Central memory CD8-positive, alpha-beta T cell (primary cell): ENCODE measurements at regions not wholly inside any gene's neighbourhood (a gene's known extent, or its start where the extent isn't known, plus 50 kb on each side); places are given as distances from the start of the nearest gene placed in this dataset.
"Not testable (repeated sequence)": the region's sequence is repeated elsewhere in the genome, so short reads cannot be mapped to it uniquely, and the experiment has no call there.

Source experiments
- ATAC-seq: fragments of 150-1000 bp; cut with Tn5 transposase; replicated peaks from 2 replicates; pipeline ENCODE4 v1.10.0; 2022; ENCODE audit warnings: mild to moderate bottlenecking, moderate FRiP score, moderate number of reproducible peaks; ENCODE audit not compliant: poor library complexity, severe bottlenecking; ENCODE audit errors: extremely low read depth
- DNase-seq, 2 donors: peaks; one replicate each; pipeline ENCODE4 v3.0.0; 2021; ENCODE audit warnings: low spot score in 2 of 2
- H3K27ac Mint-ChIP-seq: one replicate; pipeline ENCODE4 v1.8.0; 2022; ENCODE audit warnings: low read depth, mild to moderate bottlenecking, moderate library complexity, mixed read lengths
- H3K27me3 Mint-ChIP-seq: one replicate; pipeline ENCODE4 v1.8.0; 2022; ENCODE audit warnings: mixed read lengths
- H3K36me3 Mint-ChIP-seq: one replicate; pipeline ENCODE4 v1.8.0; 2022; ENCODE audit warnings: mild to moderate bottlenecking, moderate library complexity, mixed read lengths; ENCODE audit not compliant: insufficient read depth
- H3K4me1 Mint-ChIP-seq: one replicate; pipeline ENCODE4 v1.8.0; 2022; ENCODE audit warnings: mixed read lengths
- H3K4me3 Mint-ChIP-seq: one replicate; pipeline ENCODE4 v1.8.0; 2022; ENCODE audit warnings: mild to moderate bottlenecking, moderate library complexity, mixed read lengths
- H3K9me3 Mint-ChIP-seq: one replicate; pipeline ENCODE4 v1.8.0; 2022; ENCODE audit warnings: mixed read lengths

GRCh38 chr9:85792057-85792456 is 50.3 kb upstream of the AGTPBP1 start:
- not testable (repeated sequence) for H3K4me1 Mint-ChIP-seq, H3K27ac Mint-ChIP-seq, H3K27me3 Mint-ChIP-seq, H3K4me3 Mint-ChIP-seq, H3K36me3 Mint-ChIP-seq, H3K9me3 Mint-ChIP-seq, DNase-seq, ATAC-seq

GRCh38 chr9:85802978-85803695 is 61.4 kb upstream of the AGTPBP1 start:
- not testable (repeated sequence) for H3K27ac Mint-ChIP-seq, H3K27me3 Mint-ChIP-seq, H3K4me3 Mint-ChIP-seq, H3K9me3 Mint-ChIP-seq
- Mint-ChIP-seq H3K4me1 (peaks cover 13% of the 10 kb centered on the region), H3K36me3 (peaks cover 11% of the 10 kb centered on the region)
- DNase-seq (peak; percentile 18 to 20), ATAC-seq (peak; percentile 51)

DNA sequence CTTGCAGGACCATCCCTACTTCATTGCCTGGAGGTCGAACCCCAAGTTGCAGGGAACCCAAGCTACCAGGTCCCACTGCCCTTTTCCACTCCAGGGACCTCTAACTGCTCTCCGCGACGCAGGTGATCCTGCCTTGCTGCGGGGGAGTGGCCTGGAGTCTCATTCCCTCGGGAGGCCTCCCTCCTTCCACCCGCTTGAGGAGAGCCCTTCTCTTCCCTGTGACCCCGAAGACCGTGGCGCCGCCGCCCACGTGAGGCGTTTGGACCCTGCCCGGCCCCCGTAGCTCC is 63.0 kb upstream of the AGTPBP1 start:
- not testable (repeated sequence) for DNase-seq, H3K4me3 Mint-ChIP-seq, H3K9me3 Mint-ChIP-seq, H3K27me3 Mint-ChIP-seq, H3K27ac Mint-ChIP-seq
- peak; percentile 1 for ATAC-seq
- peaks cover 14% of the 10 kb centered on the region for H3K36me3 Mint-ChIP-seq
- peaks cover 18% of the 10 kb centered on the region for H3K4me1 Mint-ChIP-seq

DNA sequence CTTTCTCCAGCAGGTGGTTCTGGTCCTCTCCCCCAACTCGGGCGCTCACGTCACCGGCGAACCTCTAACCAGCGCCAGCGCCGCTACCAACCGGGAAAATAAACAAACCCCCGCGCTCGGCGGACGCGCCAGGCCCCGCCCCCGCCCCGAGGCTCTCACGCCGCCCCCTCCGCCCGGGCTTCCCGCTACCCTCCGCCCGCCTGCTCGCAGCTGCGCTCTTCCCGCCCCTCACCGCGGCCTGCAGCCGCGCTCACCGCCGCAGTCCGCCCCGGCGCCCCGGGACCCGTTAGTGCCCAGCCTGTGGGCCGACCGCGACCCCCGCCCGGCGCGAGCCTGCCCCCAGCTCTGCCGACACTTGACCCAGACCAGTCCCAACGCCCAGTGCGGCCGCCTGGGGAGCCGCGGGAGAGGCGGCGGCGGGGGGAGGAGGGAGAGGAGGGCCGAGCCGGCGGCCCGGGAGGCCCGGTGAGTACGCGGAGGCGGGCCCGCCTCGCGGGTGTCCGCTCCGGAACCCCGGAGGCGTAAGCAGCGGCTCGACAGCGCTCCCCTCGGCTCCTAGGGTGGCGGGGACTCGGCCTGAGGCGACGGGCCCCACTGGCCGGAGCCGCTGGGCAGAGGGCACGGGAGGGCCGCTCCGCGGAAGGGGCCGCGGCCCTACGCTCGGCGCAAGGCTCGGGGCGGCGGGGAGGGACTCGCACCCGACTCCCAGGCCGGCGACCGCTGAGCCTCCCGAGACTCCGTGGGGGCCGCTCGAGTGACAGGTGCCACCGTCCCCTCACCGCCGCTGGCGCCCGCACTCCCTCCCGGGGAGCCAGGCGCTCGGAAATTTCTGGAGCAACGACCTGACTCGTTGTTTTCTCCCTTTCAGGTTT is 63.6 kb upstream of the AGTPBP1 start:
- H3K27me3 Mint-ChIP-seq, H3K9me3 Mint-ChIP-seq, H3K4me3 Mint-ChIP-seq: not testable (repeated sequence)
- DNase-seq (peak; percentile 55 to 66), ATAC-seq (peak; percentile 80)
- Mint-ChIP-seq H3K27ac (peak overlapping the region; percentile 70), H3K36me3 (peaks cover 14% of the 10 kb centered on the region), H3K4me1 (peaks cover 18% of the 10 kb centered on the region)

GRCh38 chr9:85808329-85808728 is 66.6 kb upstream of the AGTPBP1 start:
- H3K9me3 Mint-ChIP-seq, DNase-seq, H3K27ac Mint-ChIP-seq, ATAC-seq, H3K4me3 Mint-ChIP-seq, H3K27me3 Mint-ChIP-seq: not testable (repeated sequence)
- Mint-ChIP-seq H3K4me1 (peaks cover 18% of the 10 kb centered on the region), H3K36me3 (peaks cover 14% of the 10 kb centered on the region)

DNA sequence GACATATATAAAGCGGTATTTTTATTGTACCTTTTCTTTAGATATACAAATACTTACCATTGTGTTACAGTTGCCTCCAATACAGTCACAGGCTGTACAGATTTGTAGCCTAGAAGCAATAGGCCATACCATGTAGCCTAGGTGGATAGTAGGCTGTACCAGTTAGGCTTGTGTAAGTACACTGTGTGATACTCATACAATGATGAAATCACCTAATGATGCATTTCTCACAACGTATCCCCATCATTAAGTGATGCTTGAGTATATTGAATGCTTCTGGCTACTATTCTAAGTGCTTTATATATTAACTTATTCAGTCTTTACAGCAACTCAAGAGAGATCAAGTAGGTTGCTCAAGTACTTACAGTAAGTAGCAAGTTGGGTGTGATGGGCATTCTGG is 71.6 kb upstream of the AGTPBP1 start:
- ATAC-seq, H3K4me3 Mint-ChIP-seq, DNase-seq, H3K36me3 Mint-ChIP-seq, H3K27ac Mint-ChIP-seq, H3K4me1 Mint-ChIP-seq, H3K27me3 Mint-ChIP-seq, H3K9me3 Mint-ChIP-seq: not testable (repeated sequence)

- not testable (repeated sequence) for H3K9me3 Mint-ChIP-seq, ATAC-seq, H3K4me3 Mint-ChIP-seq, H3K4me1 Mint-ChIP-seq, H3K36me3 Mint-ChIP-seq, H3K27me3 Mint-ChIP-seq, DNase-seq, H3K27ac Mint-ChIP-seq
Observed at GRCh38 chr9:85814800-85815199, 73.0 kb upstream of the AGTPBP1 start.

- H3K4me3 Mint-ChIP-seq, H3K27ac Mint-ChIP-seq, H3K9me3 Mint-ChIP-seq, H3K27me3 Mint-ChIP-seq, H3K4me1 Mint-ChIP-seq, DNase-seq: not testable (repeated sequence)
- peaks cover 16% of the 10 kb centered on the region for H3K36me3 Mint-ChIP-seq
- peak; percentile 46 for ATAC-seq
Observed at GRCh38 chr9:85818971-85819370, 77.2 kb upstream of the AGTPBP1 start.

DNA sequence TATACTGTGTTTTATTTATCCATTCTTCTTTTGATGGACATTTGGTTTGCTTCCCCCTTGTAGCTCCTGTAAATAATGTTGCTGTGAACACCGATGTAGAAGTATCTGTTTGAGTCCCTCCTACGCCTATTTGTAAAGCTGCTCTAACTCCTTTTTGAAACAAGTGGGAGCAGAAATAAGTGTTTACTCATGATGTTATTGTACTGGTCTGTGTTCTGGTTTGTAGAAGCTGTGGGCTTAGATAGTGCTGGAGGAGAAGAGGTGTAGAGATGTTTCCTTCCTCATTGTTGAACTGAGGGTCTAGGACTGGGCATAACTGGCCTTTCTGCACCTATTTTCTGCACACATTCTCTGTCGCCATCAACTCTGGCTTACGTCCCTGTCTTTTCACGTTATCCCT is 78.8 kb upstream of the AGTPBP1 start:
- H3K36me3 Mint-ChIP-seq: peaks cover 18% of the 10 kb centered on the region
- not testable (repeated sequence) for H3K4me3 Mint-ChIP-seq, ATAC-seq, H3K27me3 Mint-ChIP-seq, H3K4me1 Mint-ChIP-seq, H3K27ac Mint-ChIP-seq, DNase-seq, H3K9me3 Mint-ChIP-seq

GRCh38 chr9:85824949-85825348 is 83.2 kb upstream of the AGTPBP1 start:
- not testable (repeated sequence) for H3K4me3 Mint-ChIP-seq, H3K27ac Mint-ChIP-seq, H3K27me3 Mint-ChIP-seq, ATAC-seq, DNase-seq, H3K9me3 Mint-ChIP-seq, H3K4me1 Mint-ChIP-seq
- peaks cover 16% of the 10 kb centered on the region for H3K36me3 Mint-ChIP-seq

GRCh38 chr9:85834591-85834990 is 92.8 kb upstream of the AGTPBP1 start:
- H3K27ac Mint-ChIP-seq, ATAC-seq, H3K36me3 Mint-ChIP-seq, H3K27me3 Mint-ChIP-seq, H3K9me3 Mint-ChIP-seq, H3K4me1 Mint-ChIP-seq, H3K4me3 Mint-ChIP-seq, DNase-seq: not testable (repeated sequence)

DNA sequence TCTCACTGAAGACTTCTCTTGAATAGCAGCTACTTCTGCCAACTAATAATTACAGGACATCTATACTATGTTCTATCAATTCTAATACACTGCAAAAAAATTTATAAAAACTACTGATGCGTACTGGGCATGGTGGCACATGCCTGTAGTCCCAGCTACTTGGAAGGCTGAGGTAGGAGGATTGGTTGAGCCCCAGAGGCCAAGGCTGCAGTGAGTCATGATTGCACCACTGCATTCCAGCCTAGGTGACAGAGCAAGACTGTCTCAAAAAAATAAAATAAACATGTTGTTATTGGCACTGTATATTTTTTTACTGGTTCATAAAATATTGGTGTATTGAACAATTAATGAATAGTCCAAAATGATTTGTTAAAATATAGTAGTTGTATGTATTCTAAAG is 97.0 kb upstream of the NAA35 start:
- peaks cover 27% of the 10 kb centered on the region for H3K36me3 Mint-ChIP-seq

GRCh38 chr9:85847782-85848181 is 93.2 kb upstream of the NAA35 start:
- peaks cover 14% of the 10 kb centered on the region for H3K36me3 Mint-ChIP-seq
- not testable (repeated sequence) for H3K9me3 Mint-ChIP-seq, H3K4me1 Mint-ChIP-seq, DNase-seq, H3K4me3 Mint-ChIP-seq, H3K27ac Mint-ChIP-seq, H3K27me3 Mint-ChIP-seq, ATAC-seq

More for the DNA sequence above, 97.0 kb upstream of the NAA35 start:
- not testable (repeated sequence) for H3K9me3 Mint-ChIP-seq, ATAC-seq, DNase-seq, H3K27me3 Mint-ChIP-seq, H3K27ac Mint-ChIP-seq, H3K4me3 Mint-ChIP-seq, H3K4me1 Mint-ChIP-seq
